ENCODE measurements at regions not wholly inside any gene's neighbourhood (a gene's known extent, or its start where the extent isn't known, plus 50 kb on each side); places are given as distances from the start of the nearest gene placed in this dataset.

DNA sequence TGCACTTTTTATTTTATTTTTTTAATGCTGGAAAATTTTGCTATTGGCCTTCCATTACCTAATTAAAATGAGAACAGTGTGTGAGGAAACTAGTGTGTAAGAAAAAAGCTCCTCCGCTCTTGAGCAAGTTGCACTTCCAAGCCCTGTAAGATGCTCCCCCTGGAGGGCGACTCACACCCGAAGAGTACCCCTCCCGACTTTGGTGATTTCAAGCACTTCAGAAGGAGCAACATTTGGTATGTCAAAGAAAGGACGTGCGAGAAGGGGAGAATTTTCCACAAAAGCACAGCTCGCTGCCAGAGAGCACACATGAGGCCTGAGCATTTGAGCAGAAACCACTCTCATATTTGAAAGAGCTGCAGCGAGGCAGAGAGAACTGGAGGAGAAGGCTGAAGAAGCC, 504.4 kb downstream of the FGF9 start:
- H3K4me1 ChIP-seq (ENCODE audit: control insufficient read depth in 2 of 2, insufficient read depth in 2 of 2, low read length in 2 of 2) = no peaks in the 10 kb centered on the region
- H3K4me3 ChIP-seq (ENCODE audit: low read length in 2 of 2) = no peak overlapping the region
- H3K9me3 ChIP-seq (ENCODE audit: control insufficient read depth in 2 of 2, low read length in 2 of 2) = no peaks in the 10 kb centered on the region
- H3K36me3 ChIP-seq (ENCODE audit: control insufficient read depth in 2 of 2, insufficient read depth in 2 of 2, low read length in 2 of 2) = no peaks in the 10 kb centered on the region
- no peak overlapping the region for H3K27ac ChIP-seq (ENCODE audit: low read depth in 2 of 2, low read length in 2 of 2)
- no peaks in the 10 kb centered on the region for H3K27me3 ChIP-seq (ENCODE audit: control insufficient read depth in 2 of 2, insufficient read depth in 2 of 2, low read length in 2 of 2)
- no peak overlapping the region for H3K9ac ChIP-seq (ENCODE audit: low read depth in 1 of 2, low read length in 2 of 2)

DNA sequence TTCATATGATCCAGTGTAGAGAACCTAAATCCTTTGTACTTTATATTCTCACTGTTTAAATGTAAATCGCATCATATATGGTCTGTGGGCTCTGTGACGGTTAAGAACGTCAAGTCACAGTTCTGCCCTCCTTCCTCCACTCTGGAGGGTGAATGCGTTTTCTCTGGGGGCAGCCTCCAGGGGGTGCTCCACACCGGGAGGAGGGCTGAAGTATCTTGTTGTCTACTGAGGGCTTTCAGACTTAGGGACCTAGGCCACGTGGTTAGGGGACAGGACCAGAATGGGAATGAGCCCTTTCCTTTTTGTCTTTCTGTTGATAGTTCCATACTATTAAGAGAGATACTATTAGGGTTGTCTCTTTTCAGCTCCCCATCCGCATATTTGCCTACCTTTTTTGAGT, 504.9 kb downstream of the FGF9 start:
- H3K9ac ChIP-seq (ENCODE audit: low read depth in 1 of 2, low read length in 2 of 2) = no peak overlapping the region

DNA sequence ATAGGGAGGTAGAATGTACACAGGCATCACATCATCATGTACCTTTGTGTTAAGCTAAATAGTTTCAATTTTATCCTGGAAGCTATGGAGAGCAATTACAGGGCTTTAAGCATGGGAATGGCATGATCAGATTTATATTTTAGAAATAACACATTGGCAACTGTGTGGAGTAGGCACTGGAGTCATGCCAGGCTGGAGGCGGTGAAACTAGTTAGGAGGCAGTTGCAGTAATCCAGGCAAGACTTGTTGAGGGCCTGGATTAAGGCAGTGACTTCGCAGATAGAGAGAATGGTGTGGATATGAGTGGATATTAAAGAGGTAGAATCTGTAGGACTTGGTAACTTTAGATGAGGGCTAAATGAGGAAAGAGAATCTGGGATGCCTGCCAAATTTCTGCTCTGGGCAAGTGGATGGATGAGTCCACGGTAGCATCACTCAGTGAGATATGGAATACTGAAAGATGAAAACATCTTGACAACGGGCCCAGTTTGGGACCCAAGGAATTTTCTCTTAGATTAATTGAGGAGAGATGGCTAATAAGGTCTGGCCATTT, 506.2 kb downstream of the FGF9 start:
- H3K9ac ChIP-seq (ENCODE audit: low read depth in 1 of 2, low read length in 2 of 2) = no peak overlapping the region
- H3K4me3 ChIP-seq (ENCODE audit: low read length in 2 of 2) = no peak overlapping the region
- H3K4me1 ChIP-seq (ENCODE audit: control insufficient read depth in 2 of 2, insufficient read depth in 2 of 2, low read length in 2 of 2) = no peaks in the 10 kb centered on the region
- H3K27me3 ChIP-seq (ENCODE audit: control insufficient read depth in 2 of 2, insufficient read depth in 2 of 2, low read length in 2 of 2) = no peaks in the 10 kb centered on the region
- H3K27ac ChIP-seq (ENCODE audit: low read depth in 2 of 2, low read length in 2 of 2) = no peak overlapping the region
- no peaks in the 10 kb centered on the region for H3K36me3 ChIP-seq (ENCODE audit: control insufficient read depth in 2 of 2, insufficient read depth in 2 of 2, low read length in 2 of 2)
- H3K9me3 ChIP-seq (ENCODE audit: control insufficient read depth in 2 of 2, low read length in 2 of 2) = no peaks in the 10 kb centered on the region

More for the DNA sequence above, 504.9 kb downstream of the FGF9 start:
- no peaks in the 10 kb centered on the region for H3K36me3 ChIP-seq (ENCODE audit: control insufficient read depth in 2 of 2, insufficient read depth in 2 of 2, low read length in 2 of 2)
- no peaks in the 10 kb centered on the region for H3K9me3 ChIP-seq (ENCODE audit: control insufficient read depth in 2 of 2, low read length in 2 of 2)
- no peaks in the 10 kb centered on the region for H3K4me1 ChIP-seq (ENCODE audit: control insufficient read depth in 2 of 2, insufficient read depth in 2 of 2, low read length in 2 of 2)
- no peak overlapping the region for H3K27ac ChIP-seq (ENCODE audit: low read depth in 2 of 2, low read length in 2 of 2)
- no peaks in the 10 kb centered on the region for H3K27me3 ChIP-seq (ENCODE audit: control insufficient read depth in 2 of 2, insufficient read depth in 2 of 2, low read length in 2 of 2)
- no peak overlapping the region for H3K4me3 ChIP-seq (ENCODE audit: low read length in 2 of 2)

DNA sequence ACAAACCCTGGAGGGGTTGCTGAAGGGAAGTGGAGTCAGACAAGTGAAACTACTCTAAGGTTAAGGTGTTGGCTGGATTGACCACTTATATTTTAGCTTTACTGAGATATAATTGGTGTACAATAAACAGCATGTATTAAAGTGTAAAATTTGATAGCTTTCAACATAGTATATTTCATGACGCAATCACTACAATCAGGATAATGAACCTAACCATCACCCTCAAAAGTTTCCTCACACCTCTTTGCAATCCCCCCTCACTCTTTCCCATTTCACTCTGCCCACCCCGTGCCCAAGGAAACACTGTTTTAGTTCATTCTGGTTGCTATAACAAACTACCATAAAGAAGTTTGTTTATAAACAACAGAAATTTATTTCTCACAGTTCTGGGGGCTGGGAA, 508.0 kb downstream of the FGF9 start:
- H3K27ac ChIP-seq (ENCODE audit: low read depth in 2 of 2, low read length in 2 of 2) = no peak overlapping the region
- no peaks in the 10 kb centered on the region for H3K4me1 ChIP-seq (ENCODE audit: control insufficient read depth in 2 of 2, insufficient read depth in 2 of 2, low read length in 2 of 2)
- H3K9ac ChIP-seq (ENCODE audit: low read depth in 1 of 2, low read length in 2 of 2) = no peak overlapping the region
- H3K4me3 ChIP-seq (ENCODE audit: low read length in 2 of 2) = no peak overlapping the region
- H3K36me3 ChIP-seq (ENCODE audit: control insufficient read depth in 2 of 2, insufficient read depth in 2 of 2, low read length in 2 of 2) = no peaks in the 10 kb centered on the region
- H3K9me3 ChIP-seq (ENCODE audit: control insufficient read depth in 2 of 2, low read length in 2 of 2) = no peaks in the 10 kb centered on the region
- H3K27me3 ChIP-seq (ENCODE audit: control insufficient read depth in 2 of 2, insufficient read depth in 2 of 2, low read length in 2 of 2) = no peaks in the 10 kb centered on the region

DNA sequence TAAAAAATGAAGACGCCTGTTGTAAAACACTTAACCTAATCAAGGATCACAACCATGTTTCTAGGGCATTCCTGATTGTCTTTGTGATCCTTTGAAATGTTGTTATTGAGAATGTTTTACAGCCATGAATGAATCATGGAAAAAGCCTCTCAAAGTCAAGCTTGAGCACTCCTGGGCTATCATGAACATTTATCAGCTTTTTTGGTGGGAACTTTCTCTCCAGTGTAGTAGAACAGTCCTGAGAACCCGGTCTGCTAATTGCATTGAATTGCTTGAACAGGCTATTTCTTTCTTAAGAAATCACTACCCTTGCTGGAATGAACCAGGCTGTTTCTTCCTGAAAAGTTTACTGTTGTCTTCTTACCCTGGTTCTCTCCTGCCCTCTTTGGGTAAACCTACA, 516.5 kb downstream of the FGF9 start:
- H3K9me3 ChIP-seq (ENCODE audit: control insufficient read depth in 2 of 2, low read length in 2 of 2) = no peaks in the 10 kb centered on the region
- H3K9ac ChIP-seq (ENCODE audit: low read depth in 1 of 2, low read length in 2 of 2) = no peak overlapping the region
- no peaks in the 10 kb centered on the region for H3K27me3 ChIP-seq (ENCODE audit: control insufficient read depth in 2 of 2, insufficient read depth in 2 of 2, low read length in 2 of 2)
- no peak overlapping the region for H3K4me3 ChIP-seq (ENCODE audit: low read length in 2 of 2)
- H3K4me1 ChIP-seq (ENCODE audit: control insufficient read depth in 2 of 2, insufficient read depth in 2 of 2, low read length in 2 of 2) = no peaks in the 10 kb centered on the region
- no peaks in the 10 kb centered on the region for H3K36me3 ChIP-seq (ENCODE audit: control insufficient read depth in 2 of 2, insufficient read depth in 2 of 2, low read length in 2 of 2)
- no peak overlapping the region for H3K27ac ChIP-seq (ENCODE audit: low read depth in 2 of 2, low read length in 2 of 2)

DNA sequence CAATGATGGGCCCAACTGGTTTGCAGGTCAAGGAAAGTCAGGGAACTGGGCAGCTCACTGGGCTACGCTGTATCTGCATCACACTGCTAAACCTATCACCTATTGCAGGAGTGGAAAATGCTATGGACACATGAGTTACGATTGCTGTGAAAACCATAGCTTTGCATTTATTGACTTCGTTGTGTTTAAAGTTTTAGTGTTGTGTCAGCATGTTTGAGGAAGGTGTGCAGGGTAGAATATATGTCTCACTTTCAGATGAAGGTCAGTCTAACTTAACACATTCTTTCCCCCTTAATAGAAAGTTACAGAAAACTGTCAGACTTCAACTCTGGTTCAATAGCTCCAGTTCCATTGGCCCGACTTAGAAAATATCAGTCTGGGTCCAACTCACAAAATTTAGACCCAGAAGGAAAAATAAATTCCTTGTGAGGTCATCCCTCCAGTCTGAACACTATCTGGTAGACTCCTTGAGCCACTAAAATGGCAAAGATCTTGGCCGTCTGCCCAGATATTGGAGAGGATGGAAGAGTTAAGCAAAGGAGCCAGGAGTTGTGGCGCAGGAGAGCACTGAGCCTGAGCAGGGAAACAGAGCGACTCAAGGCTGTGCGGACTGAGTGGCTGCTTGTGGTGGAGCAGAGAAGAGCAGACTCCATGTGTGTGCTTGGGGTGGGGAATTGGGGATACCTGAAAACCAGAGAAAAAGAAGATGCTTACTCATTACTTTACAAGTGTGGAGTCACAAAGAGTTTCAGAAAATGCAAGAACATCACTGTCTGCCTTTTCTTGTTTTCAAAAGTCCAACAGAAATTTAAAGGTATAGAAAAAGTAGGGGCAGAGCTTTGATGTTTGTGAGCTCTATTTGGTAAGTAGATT, 518.5 kb downstream of the FGF9 start:
- H3K4me3 ChIP-seq (ENCODE audit: low read length in 2 of 2) = no peak overlapping the region
- no peaks in the 10 kb centered on the region for H3K4me1 ChIP-seq (ENCODE audit: control insufficient read depth in 2 of 2, insufficient read depth in 2 of 2, low read length in 2 of 2)
- H3K9ac ChIP-seq (ENCODE audit: low read depth in 1 of 2, low read length in 2 of 2) = no peak overlapping the region
- no peak overlapping the region for H3K27ac ChIP-seq (ENCODE audit: low read depth in 2 of 2, low read length in 2 of 2)
- H3K36me3 ChIP-seq (ENCODE audit: control insufficient read depth in 2 of 2, insufficient read depth in 2 of 2, low read length in 2 of 2) = no peaks in the 10 kb centered on the region
- H3K27me3 ChIP-seq (ENCODE audit: control insufficient read depth in 2 of 2, insufficient read depth in 2 of 2, low read length in 2 of 2) = no peaks in the 10 kb centered on the region
- H3K9me3 ChIP-seq (ENCODE audit: control insufficient read depth in 2 of 2, low read length in 2 of 2) = no peaks in the 10 kb centered on the region

DNA sequence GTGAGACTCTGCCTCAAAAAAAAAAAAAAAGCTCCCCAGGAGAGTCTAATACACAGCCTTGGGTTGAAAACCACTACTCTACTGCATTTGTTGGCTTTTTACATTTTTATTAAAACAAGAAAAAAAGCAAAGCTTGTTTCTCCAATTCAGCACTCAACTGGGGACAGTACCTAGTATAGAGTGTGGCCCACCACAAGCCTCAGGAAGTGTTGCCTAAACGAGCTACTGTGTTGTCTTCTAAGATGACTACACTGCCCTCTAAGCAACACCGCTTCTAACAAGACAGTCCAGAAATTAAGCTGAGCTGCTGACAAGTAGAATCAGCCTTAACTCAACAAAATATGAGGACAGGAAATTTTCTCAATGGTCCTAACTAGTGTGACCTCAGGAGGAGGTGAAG, 522.2 kb downstream of the FGF9 start:
- no peak overlapping the region for H3K27ac ChIP-seq (ENCODE audit: low read depth in 2 of 2, low read length in 2 of 2)
- no peaks in the 10 kb centered on the region for H3K36me3 ChIP-seq (ENCODE audit: control insufficient read depth in 2 of 2, insufficient read depth in 2 of 2, low read length in 2 of 2)
- H3K4me1 ChIP-seq (ENCODE audit: control insufficient read depth in 2 of 2, insufficient read depth in 2 of 2, low read length in 2 of 2) = peaks cover 0 to 2% of the 10 kb centered on the region in 2 donors
- H3K9me3 ChIP-seq (ENCODE audit: control insufficient read depth in 2 of 2, low read length in 2 of 2) = no peaks in the 10 kb centered on the region
- no peak overlapping the region for H3K9ac ChIP-seq (ENCODE audit: low read depth in 1 of 2, low read length in 2 of 2)
- H3K27me3 ChIP-seq (ENCODE audit: control insufficient read depth in 2 of 2, insufficient read depth in 2 of 2, low read length in 2 of 2) = no peaks in the 10 kb centered on the region
- no peak overlapping the region for H3K4me3 ChIP-seq (ENCODE audit: low read length in 2 of 2)

DNA sequence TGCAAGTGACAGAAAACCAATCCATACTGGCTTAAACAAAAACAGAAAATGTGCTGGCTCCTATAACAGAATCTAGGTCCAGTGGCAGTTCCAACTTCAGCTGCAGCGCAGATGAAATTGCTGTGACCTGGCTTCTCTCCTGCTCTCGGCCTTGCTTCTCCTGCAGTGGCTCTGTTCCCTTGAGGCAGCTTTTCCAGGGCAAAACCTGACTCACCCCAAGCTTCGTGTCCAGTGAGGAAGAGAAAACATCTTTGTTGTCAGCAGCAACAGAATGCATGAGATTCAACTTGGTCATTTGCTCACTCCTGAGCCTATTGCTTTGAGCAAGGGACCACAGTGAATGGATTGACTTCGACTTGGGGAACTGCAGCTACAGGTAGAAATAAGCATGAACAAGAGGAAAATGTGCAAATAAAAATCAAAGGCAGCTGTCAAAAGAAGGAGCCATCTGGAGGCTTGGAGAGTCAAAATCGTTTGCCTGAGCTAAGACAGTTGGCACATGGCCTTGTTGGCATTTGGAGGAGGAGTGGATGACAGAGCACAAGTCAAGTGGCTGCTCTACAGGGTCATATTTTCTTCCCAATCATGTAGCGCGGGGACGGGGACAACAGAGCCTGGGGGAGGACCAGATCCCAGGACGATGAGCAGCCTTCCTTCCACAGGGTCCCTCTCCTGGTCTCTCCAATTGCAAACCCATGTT, 523.4 kb downstream of the FGF9 start:
- Histone ChIP-seq H3K9ac (ENCODE audit: low read depth in 1 of 2, low read length in 2 of 2) (no peak overlapping the region), H3K27ac (ENCODE audit: low read depth in 2 of 2, low read length in 2 of 2) (no peak overlapping the region), H3K27me3 (ENCODE audit: control insufficient read depth in 2 of 2, insufficient read depth in 2 of 2, low read length in 2 of 2) (no peaks in the 10 kb centered on the region)

DNA sequence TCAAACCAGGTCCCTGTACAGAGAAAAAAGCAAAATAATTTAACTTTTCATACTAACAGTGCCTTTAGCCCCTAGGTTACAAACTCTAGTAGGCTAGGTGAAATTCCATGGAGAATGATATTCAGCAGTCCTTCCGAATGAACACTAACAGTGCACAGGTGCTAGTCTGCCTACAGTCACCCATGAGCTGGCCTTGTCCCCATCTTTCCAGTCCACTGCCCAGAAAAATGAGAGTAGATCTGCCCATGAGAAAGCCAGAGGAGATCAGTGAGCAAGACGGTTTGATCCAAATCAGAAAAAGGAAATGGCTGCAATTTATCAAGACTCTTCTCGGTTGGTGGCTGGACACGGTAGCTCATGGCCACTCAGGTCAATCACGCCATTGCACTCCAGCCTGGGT, 524.9 kb downstream of the FGF9 start:
- H3K27me3 ChIP-seq (ENCODE audit: control insufficient read depth in 2 of 2, insufficient read depth in 2 of 2, low read length in 2 of 2) = no peaks in the 10 kb centered on the region
- no peaks in the 10 kb centered on the region for H3K36me3 ChIP-seq (ENCODE audit: control insufficient read depth in 2 of 2, insufficient read depth in 2 of 2, low read length in 2 of 2)
- H3K4me3 ChIP-seq (ENCODE audit: low read length in 2 of 2) = no peak overlapping the region
- H3K9me3 ChIP-seq (ENCODE audit: control insufficient read depth in 2 of 2, low read length in 2 of 2) = no peaks in the 10 kb centered on the region
- no peak overlapping the region for H3K9ac ChIP-seq (ENCODE audit: low read depth in 1 of 2, low read length in 2 of 2)
- H3K27ac ChIP-seq (ENCODE audit: low read depth in 2 of 2, low read length in 2 of 2) = no peak overlapping the region
- H3K4me1 ChIP-seq (ENCODE audit: control insufficient read depth in 2 of 2, insufficient read depth in 2 of 2, low read length in 2 of 2) = peaks cover 2% of the 10 kb centered on the region in 2 donors

More for the DNA sequence above, 523.4 kb downstream of the FGF9 start:
- Histone ChIP-seq H3K4me3 (ENCODE audit: low read length in 2 of 2) (no peak overlapping the region), H3K9me3 (ENCODE audit: control insufficient read depth in 2 of 2, low read length in 2 of 2) (no peaks in the 10 kb centered on the region), H3K4me1 (ENCODE audit: control insufficient read depth in 2 of 2, insufficient read depth in 2 of 2, low read length in 2 of 2) (peaks cover 2% of the 10 kb centered on the region in 2 donors), H3K36me3 (ENCODE audit: control insufficient read depth in 2 of 2, insufficient read depth in 2 of 2, low read length in 2 of 2) (no peaks in the 10 kb centered on the region)

DNA sequence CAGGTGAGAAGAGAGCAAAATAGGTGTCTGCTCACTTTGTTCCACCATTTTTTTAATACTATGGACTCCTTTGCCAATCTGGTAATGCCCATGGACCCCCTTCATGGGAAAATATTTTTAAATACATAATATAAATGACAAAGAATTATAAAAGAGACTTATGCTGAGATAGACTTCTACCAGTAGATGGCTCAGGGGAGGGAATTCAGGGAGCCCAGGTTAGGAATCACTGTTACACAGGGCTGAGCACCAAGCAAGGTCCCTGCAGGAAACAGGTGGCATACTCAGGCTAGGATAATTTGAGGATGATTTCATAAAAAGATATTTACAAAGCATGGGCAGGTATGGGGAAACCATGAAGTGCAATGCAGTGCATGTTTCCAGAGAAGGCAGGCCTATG, 525.9 kb downstream of the FGF9 start:
- no peak overlapping the region for H3K27ac ChIP-seq (ENCODE audit: low read depth in 2 of 2, low read length in 2 of 2)
- peaks cover 2% of the 10 kb centered on the region in 2 donors for H3K4me1 ChIP-seq (ENCODE audit: control insufficient read depth in 2 of 2, insufficient read depth in 2 of 2, low read length in 2 of 2)
- no peaks in the 10 kb centered on the region for H3K9me3 ChIP-seq (ENCODE audit: control insufficient read depth in 2 of 2, low read length in 2 of 2)
- H3K4me3 ChIP-seq (ENCODE audit: low read length in 2 of 2) = no peak overlapping the region
- H3K36me3 ChIP-seq (ENCODE audit: control insufficient read depth in 2 of 2, insufficient read depth in 2 of 2, low read length in 2 of 2) = no peaks in the 10 kb centered on the region
- no peak overlapping the region for H3K9ac ChIP-seq (ENCODE audit: low read depth in 1 of 2, low read length in 2 of 2)
- no peaks in the 10 kb centered on the region for H3K27me3 ChIP-seq (ENCODE audit: control insufficient read depth in 2 of 2, insufficient read depth in 2 of 2, low read length in 2 of 2)

Measured in mucosa of rectum (tissue), 2 donors.